Lower lobe of right lung (tissue), 2 donors: ENCODE measurements at regions not wholly inside any gene's neighbourhood (a gene's known extent, or its start where the extent isn't known, plus 50 kb on each side); places are given as distances from the start of the nearest gene placed in this dataset.

Experiments
- ATAC-seq, 2 donors: fragments of 200-7000 bp; cut with Tn5 transposase; one replicate each; pipeline ENCODE4 v1.9.1; 2020 to 2022; ENCODE audit warnings: mild to moderate bottlenecking in 2 of 2, moderate library complexity in 2 of 2
- DNase-seq: peaks from one replicate; pipeline ENCODE4 v3.0.0-alpha.2; 2020
- H3K27ac ChIP-seq: fragments of 200-600 bp; one replicate; pipeline ENCODE4 v1.8.0; 2022
- H3K27me3 ChIP-seq: fragments of 200-600 bp; one replicate; pipeline ENCODE4 v1.8.0; 2022; ENCODE audit warnings: low read depth
- H3K36me3 ChIP-seq: fragments of 200-600 bp; one replicate; pipeline ENCODE4 v1.8.0; 2022; ENCODE audit warnings: mild to moderate bottlenecking
- H3K4me1 ChIP-seq: fragments of 200-600 bp; one replicate; pipeline ENCODE4 v1.8.0; 2022
- H3K4me3 ChIP-seq: fragments of 200-600 bp; one replicate; pipeline ENCODE4 v1.8.0; 2022; ENCODE audit warnings: mild to moderate bottlenecking
- H3K9me3 ChIP-seq: fragments of 200-600 bp; one replicate; pipeline ENCODE4 v1.8.0; 2022
- CTCF ChIP-seq: fragments of 200-600 bp; IDR thresholded peaks from one replicate; pipeline ENCODE4 v1.8.0; 2022; ENCODE audit warnings: antibody characterized with exemption, mild to moderate bottlenecking
- intact Hi-C: fragments of 100-400 bp; cut with DNase I; formaldehyde crosslinking; loops from one replicate; pipeline ENCODE4 v1.11.0; 2022
- donor health status: DM: no; HTN: yes; CAD: no; lungs with severe emphysema.

GRCh38 chr22:27019827-27020226, 362.4 kb downstream of the MIAT start:
- Histone ChIP-seq H3K27ac (no peak overlapping the region), H3K4me1 (no peaks in the 10 kb centered on the region), H3K4me3 (no peak overlapping the region), H3K36me3 (no peaks in the 10 kb centered on the region), H3K9me3 (no peaks in the 10 kb centered on the region), H3K27me3 (peaks cover 12% of the 10 kb centered on the region)
- TF ChIP-seq CTCF = no peak
- ATAC-seq (no peak), DNase-seq (no peak)
- intact Hi-C loops = no loop called here

GRCh38 chr22:27022274-27022895, 365.0 kb downstream of the MIAT start:
- TF ChIP-seq CTCF = no peak
- Histone ChIP-seq H3K27ac (no peak overlapping the region), H3K9me3 (no peaks in the 10 kb centered on the region), H3K4me1 (no peaks in the 10 kb centered on the region), H3K4me3 (no peak overlapping the region), H3K36me3 (no peaks in the 10 kb centered on the region), H3K27me3 (peaks cover 6% of the 10 kb centered on the region)
- DNase-seq = no peak
- ATAC-seq = no peak
- intact Hi-C loops = no loop called here

- DNase-seq (no peak), ATAC-seq (no peak)
- Histone ChIP-seq H3K9me3 (no peaks in the 10 kb centered on the region), H3K36me3 (no peaks in the 10 kb centered on the region), H3K4me3 (no peak overlapping the region), H3K4me1 (no peaks in the 10 kb centered on the region), H3K27ac (no peak overlapping the region), H3K27me3 (peaks cover 6% of the 10 kb centered on the region)
- intact Hi-C loops = no loop called here
- no peak for TF ChIP-seq CTCF
Observed at GRCh38 chr22:27022896-27023361, 365.5 kb downstream of the MIAT start.

- Histone ChIP-seq H3K27me3 (peaks cover 6% of the 10 kb centered on the region), H3K4me3 (no peak overlapping the region), H3K4me1 (no peaks in the 10 kb centered on the region), H3K9me3 (no peaks in the 10 kb centered on the region), H3K36me3 (no peaks in the 10 kb centered on the region), H3K27ac (no peak overlapping the region)
- DNase-seq (no peak), ATAC-seq (no peak)
- intact Hi-C loops = no loop called here
- no peak for TF ChIP-seq CTCF
Observed at GRCh38 chr22:27023591-27023990, 366.2 kb downstream of the MIAT start.

GRCh38 chr22:27024982-27025381, 367.6 kb downstream of the MIAT start:
- no peak for TF ChIP-seq CTCF
- no peak overlapping the region for H3K27ac ChIP-seq
- peaks cover 6% of the 10 kb centered on the region for H3K27me3 ChIP-seq
- H3K36me3 ChIP-seq = no peaks in the 10 kb centered on the region
- no peaks in the 10 kb centered on the region for H3K4me1 ChIP-seq
- DNase-seq = no peak
- no peaks in the 10 kb centered on the region for H3K9me3 ChIP-seq
- intact Hi-C loops = no loop called here
- ATAC-seq = no peak
- no peak overlapping the region for H3K4me3 ChIP-seq
